SU-DHL-6 (cell line): ENCODE measurements at regions not wholly inside any gene's neighbourhood (a gene's known extent, or its start where the extent isn't known, plus 50 kb on each side); places are given as distances from the start of the nearest gene placed in this dataset.

Source experiments
- H2AFZ ChIP-seq: fragments of 200-600 bp; sonication (generic); 2 replicates; pipeline ENCODE4 v1.6.1; 2014; ENCODE audit warnings: low read depth, mild to moderate bottlenecking, moderate library complexity, mixed read lengths, antibody characterized with exemption, low read length; ENCODE audit not compliant: severe bottlenecking
- H3F3A ChIP-seq: fragments of 200-600 bp; shearing (Covaris generic); 2 replicates; pipeline ENCODE4 v1.6.0; 2016; ENCODE audit warnings: antibody characterized with exemption, mild to moderate bottlenecking; ENCODE audit not compliant: insufficient read depth
- H3K27ac ChIP-seq: fragments of 200-600 bp; sonication (generic); 2 replicates; pipeline ENCODE4 v1.5.1; 2016; ENCODE audit warnings: low read depth, mild to moderate bottlenecking, low read length, moderate library complexity, mixed read lengths
- H3K27me3 ChIP-seq: fragments of 200-600 bp; sonication (generic), shearing (Covaris generic); 2 replicates; pipeline ENCODE4 v1.6.0; 2014; ENCODE audit warnings: mild to moderate bottlenecking, low read length
- H3K36me3 ChIP-seq: fragments of 200-600 bp; sonication (generic); 2 replicates; pipeline ENCODE4 v1.6.1; 2014; ENCODE audit warnings: mild to moderate bottlenecking, low read length, mixed read lengths
- H3K4me2 ChIP-seq: fragments of 300-600, 200-600 bp; shearing (Covaris generic), sonication (generic); 2 replicates; pipeline ENCODE4 v1.6.0; 2014; ENCODE audit warnings: low read length, low read depth, mild to moderate bottlenecking; ENCODE audit not compliant: poor library complexity, severe bottlenecking
- H3K4me3 ChIP-seq: fragments of 200-600 bp; sonication (generic); 2 replicates; pipeline ENCODE4 v1.5.1; 2014; ENCODE audit warnings: antibody characterized with exemption, low read length, mild to moderate bottlenecking, mixed read lengths; ENCODE audit not compliant: insufficient read depth, poor library complexity, severe bottlenecking
- H3K79me2 ChIP-seq: fragments of 200-600 bp; sonication (generic); 2 replicates; pipeline ENCODE4 v1.6.1; 2014; ENCODE audit warnings: mild to moderate bottlenecking, low read length, moderate library complexity; ENCODE audit not compliant: insufficient read depth
- H3K9ac ChIP-seq: fragments of 200-600 bp; sonication (generic); 2 replicates; pipeline ENCODE4 v1.7.0; 2014; ENCODE audit warnings: mild to moderate bottlenecking, low read length
- H3K9me2 ChIP-seq: fragments of 200-600 bp; sonication (generic); replicated peaks from 2 replicates; pipeline ENCODE4 v1.6.1; 2014; ENCODE audit warnings: low read length; ENCODE audit not compliant: insufficient read depth
- H3K9me3 ChIP-seq: fragments of 200-600 bp; sonication (generic); 2 replicates; pipeline ENCODE4 v1.6.1; 2014; ENCODE audit warnings: low read length, mixed read lengths; ENCODE audit not compliant: insufficient read depth
- H4K20me1 ChIP-seq: fragments of 200-600 bp; sonication (generic); 2 replicates; pipeline ENCODE4 v1.6.1; 2014; ENCODE audit warnings: low read depth, mild to moderate bottlenecking, antibody characterized with exemption, low read length, moderate library complexity, mixed read lengths
- CTCF ChIP-seq: fragments of 200-600 bp; sonication (generic); IDR thresholded peaks from one replicate; pipeline ENCODE4 v1.5.1; 2017; ENCODE audit warnings: antibody characterized with exemption, mild to moderate bottlenecking, low read length, moderate library complexity; ENCODE audit not compliant: insufficient read depth, poor library complexity, severe bottlenecking
- EZH2phosphoT487 ChIP-seq: fragments of 200-600 bp; sonication (generic), shearing (Covaris generic); conservative IDR thresholded peaks from 2 replicates; pipeline ENCODE4 v1.6.1; 2018; ENCODE audit warnings: mild to moderate bottlenecking, antibody characterized with exemption, low read length, moderate library complexity, mixed read lengths

- Histone ChIP-seq H3F3A (no peaks in the 10 kb centered on the region), H3K9ac (no peak overlapping the region), H4K20me1 (no peaks in the 10 kb centered on the region), H3K9me3 (no peaks in the 10 kb centered on the region), H3K4me2 (no peak overlapping the region), H3K27me3 (no peaks in the 10 kb centered on the region), H2AFZ (no peak overlapping the region), H3K4me3 (no peak overlapping the region), H3K79me2 (no peaks in the 10 kb centered on the region), H3K9me2 (no peaks in the 10 kb centered on the region), H3K27ac (no peak overlapping the region), H3K36me3 (no peaks in the 10 kb centered on the region)
- TF ChIP-seq CTCF, result no peak
- no peak for TF ChIP-seq EZH2phosphoT487
Observed at GRCh38 chr16:73792199-73793020, 504.2 kb upstream of the PSMD7 start.

GRCh38 chr16:73781297-73781696 is 515.3 kb upstream of the PSMD7 start:
- Histone ChIP-seq H3K36me3 (no peaks in the 10 kb centered on the region), H3K9me2 (no peaks in the 10 kb centered on the region), H3F3A (no peaks in the 10 kb centered on the region), H2AFZ (no peak overlapping the region), H3K4me2 (no peak overlapping the region), H3K9me3 (no peaks in the 10 kb centered on the region), H3K27ac (no peak overlapping the region), H3K79me2 (no peaks in the 10 kb centered on the region), H4K20me1 (no peaks in the 10 kb centered on the region), H3K9ac (no peak overlapping the region), H3K4me3 (no peak overlapping the region), H3K27me3 (no peaks in the 10 kb centered on the region)
- TF ChIP-seq CTCF (no peak), EZH2phosphoT487 (no peak)

GRCh38 chr16:73778887-73779286 is 517.7 kb upstream of the PSMD7 start:
- no peak overlapping the region for H3K27ac ChIP-seq
- no peaks in the 10 kb centered on the region for H3K9me3 ChIP-seq
- no peak overlapping the region for H3K4me2 ChIP-seq
- H3K4me3 ChIP-seq, result no peak overlapping the region
- no peaks in the 10 kb centered on the region for H3K36me3 ChIP-seq
- no peaks in the 10 kb centered on the region for H3K9me2 ChIP-seq
- H3K79me2 ChIP-seq, result no peaks in the 10 kb centered on the region
- H2AFZ ChIP-seq, result no peak overlapping the region
- no peak for TF ChIP-seq CTCF
- no peak for TF ChIP-seq EZH2phosphoT487
- H3F3A ChIP-seq, result no peaks in the 10 kb centered on the region
- no peaks in the 10 kb centered on the region for H3K27me3 ChIP-seq
- H4K20me1 ChIP-seq, result no peaks in the 10 kb centered on the region
- H3K9ac ChIP-seq, result no peak overlapping the region
